NCI-H2029 treated with DMSO at 0.1 percent for 48 hours (cell line): ENCODE measurements at regions not wholly inside any gene's neighbourhood (a gene's known extent, or its start where the extent isn't known, plus 50 kb on each side); places are given as distances from the start of the nearest gene placed in this dataset.

Experiments
- DNase-seq: peaks from one replicate; lab custom pipeline; 2025; lab: John Stamatoyannopoulos, UW

DNA sequence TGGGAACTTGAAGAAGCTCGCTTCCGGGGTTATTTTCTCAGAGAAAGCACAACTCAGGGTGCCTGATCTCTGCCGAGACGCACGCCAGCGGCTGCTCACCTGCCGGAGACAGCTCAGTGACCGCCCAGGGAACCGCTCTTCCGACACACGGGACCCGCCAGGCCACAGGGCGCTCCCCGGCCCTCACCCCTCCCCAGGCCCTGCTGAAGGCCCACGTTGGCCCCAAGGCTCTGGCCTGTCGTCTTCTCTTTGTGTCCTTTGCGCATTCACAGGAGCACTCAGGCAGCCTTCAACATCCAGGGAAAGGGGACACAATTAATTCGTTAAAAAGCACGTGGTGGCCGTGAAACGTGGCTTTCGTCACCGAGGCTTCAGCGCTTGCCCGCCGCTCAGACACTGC, 276.3 kb upstream of the SALL3 start:
- DNase-seq: no peak

GRCh38 chr18:78704971-78705461, 274.6 kb upstream of the SALL3 start:
- DNase-seq: no peak

GRCh38 chr18:78709261-78709809, 270.3 kb upstream of the SALL3 start:
- no peak for DNase-seq

DNA sequence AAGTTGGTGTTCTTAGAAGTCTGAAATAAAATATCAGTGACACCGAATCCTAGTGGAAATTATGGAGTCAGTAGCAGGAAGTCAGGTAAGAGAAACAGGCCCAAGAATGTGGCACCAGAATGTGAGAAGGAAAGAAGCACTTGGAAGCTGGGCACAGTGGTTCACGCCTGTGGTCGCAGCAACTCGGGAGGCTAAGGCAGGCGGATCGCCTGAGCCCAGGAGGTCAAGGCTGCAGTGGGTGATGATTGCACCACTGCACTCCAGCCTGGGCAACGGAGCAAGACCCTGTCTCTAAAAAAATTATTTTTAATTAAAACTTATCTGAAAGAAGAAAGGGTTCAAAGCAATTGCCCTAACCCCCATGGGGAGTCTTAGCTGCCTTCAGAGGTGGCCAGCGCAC, 268.3 kb upstream of the SALL3 start:
- DNase-seq: no peak

GRCh38 chr18:78711971-78712370, 267.6 kb upstream of the SALL3 start:
- DNase-seq: no peak

GRCh38 chr18:78713069-78713468, 266.5 kb upstream of the SALL3 start:
- DNase-seq: no peak

DNA sequence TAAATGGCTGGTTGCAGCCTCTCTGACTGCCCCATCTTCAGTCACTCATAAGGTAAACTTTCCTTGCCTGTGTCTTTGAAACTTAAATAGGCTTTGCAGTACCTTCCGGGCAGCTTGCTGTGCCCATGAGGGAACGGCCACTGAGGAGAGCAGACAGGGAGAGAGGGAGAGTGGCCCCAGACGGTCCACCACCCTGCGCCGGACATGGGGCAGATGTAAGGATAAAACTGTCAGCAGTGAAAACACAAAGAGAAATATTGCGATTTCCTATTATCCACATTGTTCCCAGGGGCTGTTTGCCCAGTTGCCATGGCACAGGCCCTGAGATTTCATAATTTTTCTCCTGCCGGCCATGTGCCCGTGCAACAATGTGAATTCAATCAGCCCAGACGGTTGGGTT, 265.9 kb upstream of the SALL3 start:
- DNase-seq: no peak

DNA sequence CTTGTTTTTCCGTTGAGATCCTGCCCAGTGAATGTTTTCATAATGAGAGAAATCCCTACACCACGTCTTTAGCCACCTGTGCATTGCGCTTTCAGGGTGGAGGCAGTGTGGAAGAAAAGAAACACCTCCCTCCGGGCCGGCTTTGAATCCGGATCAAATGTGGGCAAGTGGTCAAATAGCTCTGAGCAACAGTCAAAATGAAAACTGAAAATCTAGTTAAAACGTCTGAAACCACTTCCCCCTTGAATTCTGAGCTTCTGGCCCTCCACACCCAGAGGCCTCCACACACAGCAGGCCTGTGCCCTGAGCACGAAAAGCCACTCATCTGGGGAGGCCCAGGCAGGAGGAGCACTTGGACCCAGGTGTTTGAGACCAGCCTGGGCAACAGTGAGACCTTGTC, 263.6 kb upstream of the SALL3 start:
- no peak for DNase-seq

DNA sequence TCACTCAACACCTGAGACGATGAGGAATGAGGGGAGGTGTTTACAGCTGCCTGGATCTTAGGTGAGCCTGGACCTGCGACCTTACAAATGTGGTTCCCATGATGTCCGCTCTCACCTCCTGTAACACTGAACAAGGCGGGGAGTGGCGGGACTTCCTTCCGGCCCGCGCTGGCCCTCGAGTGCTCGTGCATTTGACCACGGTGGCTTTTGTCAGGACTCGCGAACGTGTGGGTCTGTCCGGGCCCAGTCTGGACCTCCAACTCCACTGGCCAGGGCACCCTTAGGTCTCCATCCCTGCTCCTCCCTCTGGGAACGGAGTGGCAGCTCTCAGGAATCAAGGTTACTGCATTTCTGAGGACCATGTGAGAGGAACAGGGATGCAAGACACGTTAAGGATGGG, 263.0 kb upstream of the SALL3 start:
- DNase-seq: no peak

- no peak for DNase-seq
Measured at GRCh38 chr18:78717051-78717765, 262.4 kb upstream of the SALL3 start.

DNA sequence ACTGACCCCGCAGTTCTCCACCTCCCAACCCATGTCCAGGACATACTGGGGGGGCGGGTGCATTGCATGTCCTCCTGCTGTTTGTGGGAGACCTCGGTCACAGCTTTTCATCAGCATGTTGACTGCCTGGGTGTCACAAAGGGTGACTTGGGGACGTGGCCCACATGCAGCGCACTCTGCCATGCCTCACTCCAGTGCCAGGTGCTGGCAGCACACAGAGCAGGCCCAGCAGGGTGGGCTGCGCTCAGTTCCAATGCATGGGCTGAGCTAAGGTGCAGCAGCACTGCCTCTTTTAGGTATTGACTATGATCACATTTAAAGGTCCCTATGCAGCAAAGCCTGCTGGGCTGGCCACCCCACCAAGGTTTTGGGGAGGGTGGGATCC, 261.9 kb upstream of the SALL3 start:
- DNase-seq: no peak

- DNase-seq: no peak
Measured at GRCh38 chr18:78719821-78720220, 259.8 kb upstream of the SALL3 start.

DNA sequence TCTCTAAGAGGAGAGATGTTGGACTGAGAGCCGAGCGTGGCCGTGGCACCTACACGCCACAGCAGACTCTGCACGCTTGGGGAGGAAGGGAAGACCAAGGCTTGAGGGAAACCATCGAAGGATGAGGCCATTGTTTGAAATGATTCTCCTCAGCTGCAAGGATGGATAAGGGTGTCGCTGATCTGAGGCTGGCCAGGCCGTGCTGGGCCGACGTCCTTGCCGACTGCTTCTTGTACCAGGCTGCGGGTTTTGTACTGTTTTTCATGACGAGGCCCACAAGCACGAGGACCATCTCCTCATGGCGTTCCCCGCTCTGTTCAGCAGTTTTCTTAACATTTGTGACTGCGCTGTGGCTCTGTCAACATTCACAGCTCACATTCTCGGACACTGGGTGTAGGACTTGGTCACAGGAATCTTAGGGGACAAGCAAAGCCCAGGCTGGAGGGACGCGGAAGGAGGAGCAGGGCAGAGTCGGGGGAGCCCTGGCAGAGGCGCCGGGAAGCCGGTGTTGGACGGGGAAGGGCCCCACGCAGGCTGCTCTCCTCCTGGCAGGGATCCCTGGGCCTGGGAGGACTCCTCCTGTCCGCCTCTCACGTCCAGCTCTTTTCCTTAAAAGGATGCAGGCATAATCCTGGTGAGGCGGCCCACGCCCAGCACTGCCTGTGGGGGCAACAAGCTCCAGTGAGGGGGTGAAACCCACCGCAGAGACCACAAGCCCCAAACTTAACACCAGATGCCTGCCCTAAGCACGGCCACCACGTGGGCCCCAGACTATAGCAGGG, 259.0 kb upstream of the SALL3 start:
- DNase-seq: no peak

GRCh38 chr18:78721238-78721875, 258.3 kb upstream of the SALL3 start:
- DNase-seq: no peak

DNA sequence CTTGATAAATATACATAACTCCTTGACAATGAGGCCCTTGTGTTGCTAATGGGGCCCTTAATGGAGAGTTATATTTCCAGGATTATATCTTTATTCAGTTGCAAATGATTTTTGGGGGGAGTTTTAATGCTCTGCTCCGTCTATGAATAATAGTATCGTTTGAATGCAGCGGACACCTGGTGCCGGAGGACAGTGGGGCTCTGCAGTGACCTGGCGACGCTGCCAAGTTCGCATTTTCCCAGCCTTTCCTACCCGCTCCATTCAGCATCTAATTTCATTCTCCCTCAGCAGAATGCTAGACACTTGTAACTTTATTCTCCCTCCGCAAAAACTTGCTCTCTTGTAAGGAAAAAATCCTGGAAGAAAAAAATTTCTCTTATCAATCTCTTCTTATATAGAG, 257.6 kb upstream of the SALL3 start:
- DNase-seq: no peak

DNA sequence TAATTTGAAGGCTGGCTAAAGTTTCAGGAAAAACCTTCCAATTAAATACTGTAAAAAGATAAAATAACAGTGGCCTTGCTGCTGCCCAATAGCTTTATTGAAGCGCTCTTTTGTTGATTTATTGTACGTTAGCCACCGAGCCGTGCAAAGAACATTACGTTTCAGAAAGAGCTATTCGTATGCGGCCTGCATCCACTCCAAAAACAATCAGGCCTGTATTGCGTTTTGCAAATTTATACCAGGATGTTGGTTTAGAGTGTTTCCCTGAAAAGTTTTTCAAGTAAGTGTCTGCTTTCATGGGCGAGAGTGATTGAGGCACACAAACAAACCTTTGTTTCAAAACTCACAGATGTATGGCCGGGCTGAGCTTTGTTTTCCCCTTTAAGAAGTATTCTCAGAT, 257.2 kb upstream of the SALL3 start:
- no peak for DNase-seq

DNA sequence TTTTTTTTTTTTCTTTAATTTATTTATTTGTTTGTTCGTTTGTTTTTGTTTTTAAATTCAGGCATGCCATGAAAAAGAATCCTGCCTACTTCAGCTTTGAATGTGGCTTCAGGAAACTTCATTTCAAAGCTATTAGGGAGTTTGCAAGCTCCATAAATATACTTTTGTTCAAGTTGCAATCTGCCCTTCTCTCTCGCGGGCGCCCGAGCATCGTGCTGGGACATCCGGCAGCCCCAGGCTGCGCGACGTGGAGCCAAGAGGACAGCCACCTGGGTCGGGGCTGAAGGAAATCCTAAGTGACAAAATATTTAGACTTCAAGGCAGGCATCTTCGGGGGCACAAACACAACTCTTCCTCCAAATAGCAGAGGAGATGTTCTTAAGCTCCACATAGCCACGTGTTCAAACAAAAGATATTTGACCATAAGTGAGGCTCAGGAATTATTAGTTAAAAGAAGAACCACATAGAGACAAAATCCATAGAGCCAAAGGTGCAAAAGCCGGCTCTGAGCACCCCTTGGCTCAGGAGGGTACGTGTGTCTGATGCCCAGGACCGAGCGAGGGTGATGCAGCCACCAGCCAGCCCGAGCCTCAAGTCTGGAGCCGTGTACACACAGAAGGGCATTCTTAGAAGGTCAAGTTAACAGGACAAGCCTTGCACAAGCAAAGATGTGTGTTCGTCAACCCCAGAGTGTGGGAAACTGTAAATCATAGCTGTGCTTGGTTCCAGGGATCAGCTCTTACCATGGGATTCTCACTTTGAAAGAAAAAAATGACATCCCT, 256.5 kb upstream of the SALL3 start:
- no peak for DNase-seq

DNA sequence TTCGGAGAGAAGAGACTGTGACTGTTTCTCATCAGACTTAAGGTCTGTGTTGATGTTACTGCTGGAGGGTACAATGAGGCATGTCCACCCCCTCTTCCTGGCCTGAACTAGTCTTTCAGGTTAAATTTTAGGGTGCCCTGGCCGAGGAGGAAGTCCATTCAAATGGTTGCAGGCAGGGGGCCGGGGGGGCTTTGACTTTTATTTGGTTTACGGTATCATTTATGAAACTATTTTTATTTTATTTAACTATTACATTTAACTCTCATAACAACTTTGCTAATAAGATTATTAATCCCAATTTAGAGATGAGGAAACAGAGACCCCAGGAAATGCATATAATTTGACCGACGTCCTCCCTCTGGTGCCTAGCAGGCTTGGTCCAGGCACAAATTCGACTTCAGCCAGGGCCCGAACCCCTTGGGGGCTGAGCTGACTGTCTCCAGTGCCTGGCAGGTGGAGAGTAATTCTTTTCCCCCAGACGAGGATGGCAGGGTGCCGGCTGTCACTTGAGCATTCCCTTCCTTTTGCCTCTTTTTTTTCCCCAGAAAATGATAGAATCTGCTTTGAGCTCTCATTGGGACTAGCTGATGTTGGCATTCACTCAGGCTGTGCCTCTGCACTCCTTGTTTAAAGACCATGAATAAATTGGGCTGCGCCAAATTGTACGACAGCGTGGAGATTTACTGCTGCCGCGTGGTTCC, 255.3 kb upstream of the SALL3 start:
- DNase-seq: no peak

DNA sequence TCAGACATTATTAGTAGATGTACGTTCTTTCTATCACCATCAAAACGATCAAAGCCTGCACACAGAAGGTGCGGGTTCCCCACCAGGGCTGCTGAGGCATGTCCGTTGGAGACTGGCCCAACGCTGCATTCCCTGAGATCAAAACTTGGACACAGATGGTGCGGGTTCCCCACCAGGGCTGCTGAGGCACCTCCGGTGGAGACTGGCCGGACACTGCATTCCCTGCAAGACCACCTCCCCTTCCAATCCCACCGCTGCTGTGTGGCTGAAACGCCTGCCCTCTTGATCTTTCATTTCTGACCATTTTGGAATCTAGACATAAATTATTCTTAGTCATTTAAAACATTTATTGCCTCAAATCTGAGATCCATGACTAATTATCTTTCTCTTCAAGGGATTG, 254.2 kb upstream of the SALL3 start:
- no peak for DNase-seq

DNA sequence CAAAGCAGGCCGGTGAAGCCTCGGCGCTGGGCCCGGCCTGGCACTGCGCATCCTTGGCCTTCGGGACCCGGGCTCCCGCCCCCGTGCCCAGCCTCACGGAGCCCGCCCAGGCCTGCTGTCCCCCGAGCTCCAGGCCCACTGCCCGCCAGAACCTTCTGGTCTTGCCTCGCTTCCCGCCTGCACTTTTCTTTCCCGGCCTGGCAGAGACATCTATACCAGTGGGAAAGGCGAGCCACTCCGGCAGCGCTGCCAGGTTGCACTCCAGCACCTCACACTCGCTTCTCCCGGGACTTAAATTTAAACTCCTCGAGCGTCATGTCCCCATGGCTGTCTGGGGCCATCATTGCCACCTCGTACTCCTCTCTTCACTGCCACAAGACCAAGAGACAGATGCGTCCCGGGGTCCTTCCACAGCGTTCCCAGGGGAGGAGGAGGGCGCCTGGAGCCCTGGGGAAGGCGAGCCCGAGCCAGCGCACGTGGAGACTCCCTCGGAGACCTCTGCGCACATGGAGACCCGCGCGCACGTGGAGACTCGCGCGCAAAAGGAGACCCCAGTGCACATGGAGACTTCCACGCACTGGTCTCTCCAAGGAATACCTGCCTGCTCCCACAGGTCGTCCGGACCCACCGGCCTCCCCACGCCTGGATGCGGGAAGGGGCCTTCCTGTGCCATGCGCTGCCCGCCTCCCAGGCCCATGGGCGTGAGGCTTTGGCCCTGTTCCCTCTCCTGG, 253.1 kb upstream of the SALL3 start:
- DNase-seq: no peak
